Uterus (tissue), 3 donors: ENCODE measurements at regions not wholly inside any gene's neighbourhood (a gene's known extent, or its start where the extent isn't known, plus 50 kb on each side); places are given as distances from the start of the nearest gene placed in this dataset.
"Not testable (repeated sequence)": the region's sequence is repeated elsewhere in the genome, so short reads cannot be mapped to it uniquely, and the experiment has no call there.

Experiments
- DNase-seq, 2 donors: peaks; one replicate each; pipeline ENCODE4 v3.0.0-alpha.2; 2019 to 2020
- H3K27ac ChIP-seq, 2 donors: fragments of 200-600 bp; sonication (generic); 1 replicate in 1 of 2; 2 replicates in 1 of 2; pipeline ENCODE4 v1.5.1; 2016 to 2018
- H3K27me3 ChIP-seq, 2 donors: fragments of 200-600 bp; sonication (generic); one replicate each; pipeline ENCODE4 v1.5.1; 2018 to 2019; ENCODE audit warnings: control low read depth in 1 of 2
- H3K36me3 ChIP-seq, 2 donors: fragments of 200-600 bp; sonication (generic); one replicate each; pipeline ENCODE4 v1.5.1; 2019; ENCODE audit warnings: control low read depth in 1 of 2
- H3K4me1 ChIP-seq, 2 donors: fragments of 200-600 bp; sonication (generic); one replicate each; pipeline ENCODE4 v1.5.1; 2018 to 2019; ENCODE audit warnings: control low read depth in 1 of 2
- H3K4me3 ChIP-seq, 2 donors: fragments of 200-600 bp; sonication (generic); 1 replicate in 1 of 2; 2 replicates in 1 of 2; pipeline ENCODE4 v1.5.1; 2018 to 2019; ENCODE audit warnings: mild to moderate bottlenecking in 1 of 2
- H3K9me3 ChIP-seq, 2 donors: fragments of 200-600 bp; sonication (generic); one replicate each; pipeline ENCODE4 v1.5.1; 2019; ENCODE audit warnings: control low read depth in 1 of 2
- POLR2A ChIP-seq, 2 donors: fragments of 450-650 bp; IDR thresholded peaks; one replicate each; pipeline ENCODE4 v1.6.1; 2016; ENCODE audit warnings: antibody characterized with exemption in 2 of 2, mild to moderate bottlenecking in 1 of 2, moderate library complexity in 1 of 2
- intact Hi-C: fragments of 100-400 bp; cut with DNase I; formaldehyde crosslinking; loops from one replicate; pipeline ENCODE4 v1.15.1; 2023; ENCODE audit warnings: low total_unique reads
- TF ChIP-seq, protein P1 (sequence below), 4 experiments: fragments of 200-600 bp in 2 of 4; fragments of 450-650 bp in 2 of 4; sonication (generic) in 2 of 4; IDR thresholded peaks; one replicate each; pipeline ENCODE4 v1.5.1; 2016 to 2019; ENCODE audit warnings: antibody characterized with exemption in 4 of 4, mild to moderate bottlenecking in 2 of 4, moderate library complexity in 1 of 4
- donor health status: DM: yes; HTN: yes; CAD: no.

DNA sequence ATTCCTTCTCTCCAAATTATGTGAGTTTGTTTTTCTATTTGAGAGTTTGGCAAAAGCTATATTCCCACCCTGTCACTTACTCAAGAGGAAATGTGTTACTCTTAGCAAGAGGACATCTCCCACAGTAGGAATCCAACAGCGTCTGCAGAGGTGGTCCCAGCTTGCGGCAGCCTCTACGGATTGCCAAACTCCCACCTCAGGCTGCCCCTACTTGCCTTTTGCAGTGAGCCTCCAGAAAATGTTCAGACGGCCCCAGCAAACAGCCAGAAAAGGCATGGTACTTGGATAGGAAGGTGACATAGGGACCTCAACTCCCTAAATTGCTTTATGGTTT, 158.4 kb downstream of the SUCLG1 start:
- DNase-seq, result no peak
- Histone ChIP-seq H3K36me3 (no peaks in the 10 kb centered on the region), H3K27ac (no peak overlapping the region), H3K27me3 (no peaks in the 10 kb centered on the region), H3K4me1 (no peaks in the 10 kb centered on the region), H3K4me3 (no peak overlapping the region), H3K9me3 (no peaks in the 10 kb centered on the region)
- intact Hi-C loops, result no loop called here
- TF ChIP-seq POLR2A (IDR thresholded peaks at IDR 0.05), result no peak
- TF ChIP-seq, protein P1, sequence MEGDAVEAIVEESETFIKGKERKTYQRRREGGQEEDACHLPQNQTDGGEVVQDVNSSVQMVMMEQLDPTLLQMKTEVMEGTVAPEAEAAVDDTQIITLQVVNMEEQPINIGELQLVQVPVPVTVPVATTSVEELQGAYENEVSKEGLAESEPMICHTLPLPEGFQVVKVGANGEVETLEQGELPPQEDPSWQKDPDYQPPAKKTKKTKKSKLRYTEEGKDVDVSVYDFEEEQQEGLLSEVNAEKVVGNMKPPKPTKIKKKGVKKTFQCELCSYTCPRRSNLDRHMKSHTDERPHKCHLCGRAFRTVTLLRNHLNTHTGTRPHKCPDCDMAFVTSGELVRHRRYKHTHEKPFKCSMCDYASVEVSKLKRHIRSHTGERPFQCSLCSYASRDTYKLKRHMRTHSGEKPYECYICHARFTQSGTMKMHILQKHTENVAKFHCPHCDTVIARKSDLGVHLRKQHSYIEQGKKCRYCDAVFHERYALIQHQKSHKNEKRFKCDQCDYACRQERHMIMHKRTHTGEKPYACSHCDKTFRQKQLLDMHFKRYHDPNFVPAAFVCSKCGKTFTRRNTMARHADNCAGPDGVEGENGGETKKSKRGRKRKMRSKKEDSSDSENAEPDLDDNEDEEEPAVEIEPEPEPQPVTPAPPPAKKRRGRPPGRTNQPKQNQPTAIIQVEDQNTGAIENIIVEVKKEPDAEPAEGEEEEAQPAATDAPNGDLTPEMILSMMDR (IDR thresholded peaks at IDR 0.05), result no peak

DNA sequence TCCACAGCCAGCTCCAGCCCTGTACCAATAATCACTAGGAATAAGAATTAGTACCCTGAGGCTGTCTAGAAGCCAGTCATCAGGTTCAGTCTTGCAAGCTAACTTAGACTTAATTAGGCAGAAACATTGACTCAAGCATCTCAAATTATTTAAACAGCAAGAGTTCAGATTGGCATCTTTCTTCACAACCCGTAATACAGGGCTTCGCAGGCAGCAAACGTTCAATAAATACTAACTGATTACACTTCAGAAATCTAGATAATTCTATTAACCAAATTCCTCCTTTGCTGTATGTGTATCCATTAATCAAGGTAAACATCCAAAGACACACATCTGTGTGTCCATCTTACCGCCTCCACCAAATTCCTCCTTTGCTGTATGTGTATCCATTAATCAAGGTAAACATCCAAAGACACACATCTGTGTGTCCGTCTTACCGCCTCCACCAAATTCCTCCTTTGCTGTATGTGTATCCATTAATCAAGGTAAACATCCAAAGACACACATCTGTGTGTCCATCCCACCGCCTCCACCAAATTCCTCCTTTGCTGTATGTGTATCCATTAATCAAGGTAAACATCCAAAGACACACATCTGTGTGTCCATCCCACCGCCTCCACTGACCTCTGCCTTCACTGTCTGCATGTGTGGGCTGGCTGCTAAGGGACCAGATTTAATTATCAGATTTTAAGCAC, 158.9 kb downstream of the SUCLG1 start:
- H3K4me1 ChIP-seq, intact Hi-C loops, H3K4me3 ChIP-seq, H3K36me3 ChIP-seq, H3K9me3 ChIP-seq, H3K27ac ChIP-seq, DNase-seq, H3K27me3 ChIP-seq: not testable (repeated sequence)

DNA sequence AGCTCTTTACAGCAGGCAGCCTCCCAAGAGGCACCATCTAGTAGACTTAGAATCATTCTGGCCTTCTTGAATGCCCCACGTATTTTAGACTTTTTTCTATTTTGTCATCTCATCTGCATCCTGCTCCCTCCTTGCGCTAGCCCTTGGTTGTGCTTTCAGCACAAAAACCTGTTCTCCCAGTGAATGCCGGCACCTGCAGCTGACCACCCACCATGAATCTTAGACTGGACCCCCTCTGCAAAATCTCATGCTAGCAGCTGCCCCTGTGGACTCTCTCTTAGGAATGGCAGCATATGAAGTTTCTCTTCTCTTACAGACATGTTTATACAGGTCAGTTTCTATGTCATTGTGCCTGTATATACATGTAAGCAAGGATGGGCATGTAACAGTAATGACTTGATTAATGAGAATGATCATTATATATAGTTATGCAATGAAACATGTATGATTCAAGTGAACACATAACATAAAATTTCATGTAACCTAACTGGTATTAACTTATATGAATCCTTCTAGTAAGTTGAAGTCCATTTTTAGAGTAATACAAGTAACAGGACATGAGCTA, 159.8 kb downstream of the SUCLG1 start:
- Histone ChIP-seq H3K36me3 (no peaks in the 10 kb centered on the region), H3K27me3 (no peaks in the 10 kb centered on the region), H3K27ac (no peak overlapping the region), H3K4me1 (no peaks in the 10 kb centered on the region), H3K4me3 (no peak overlapping the region), H3K9me3 (no peaks in the 10 kb centered on the region)
- intact Hi-C loops, result no loop called here
- DNase-seq, result no peak
- TF ChIP-seq POLR2A (IDR thresholded peaks at IDR 0.05), result no peak
- TF ChIP-seq, protein P1 (IDR thresholded peaks at IDR 0.05), result no peak

DNA sequence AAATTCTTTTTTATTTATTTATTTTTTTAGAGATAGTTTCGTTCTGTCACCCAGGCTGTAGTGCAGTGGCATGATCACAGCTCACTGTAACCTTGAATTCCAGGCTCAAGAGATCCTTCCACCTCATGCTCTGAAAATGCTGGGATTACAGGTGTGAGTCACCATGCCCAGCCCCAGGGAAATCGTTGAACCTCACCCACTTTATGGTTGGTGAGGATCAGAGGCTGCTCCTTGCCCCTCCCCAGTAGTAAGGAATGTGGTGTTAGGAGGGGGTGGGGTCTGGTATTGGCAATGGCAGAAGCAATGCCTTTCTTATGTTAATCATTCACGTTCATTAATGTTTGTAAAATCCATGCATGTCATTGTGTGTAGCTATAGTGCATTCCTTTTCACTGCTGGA, 161.9 kb downstream of the SUCLG1 start:
- intact Hi-C loops, result no loop called here
- Histone ChIP-seq H3K4me3 (no peak overlapping the region), H3K36me3 (no peaks in the 10 kb centered on the region), H3K27ac (no peak overlapping the region), H3K4me1 (no peaks in the 10 kb centered on the region), H3K27me3 (no peaks in the 10 kb centered on the region), H3K9me3 (no peaks in the 10 kb centered on the region)
- DNase-seq, result no peak
- no peak for TF ChIP-seq POLR2A (IDR thresholded peaks at IDR 0.05)
- TF ChIP-seq, protein P1 (IDR thresholded peaks at IDR 0.05), result no peak

DNA sequence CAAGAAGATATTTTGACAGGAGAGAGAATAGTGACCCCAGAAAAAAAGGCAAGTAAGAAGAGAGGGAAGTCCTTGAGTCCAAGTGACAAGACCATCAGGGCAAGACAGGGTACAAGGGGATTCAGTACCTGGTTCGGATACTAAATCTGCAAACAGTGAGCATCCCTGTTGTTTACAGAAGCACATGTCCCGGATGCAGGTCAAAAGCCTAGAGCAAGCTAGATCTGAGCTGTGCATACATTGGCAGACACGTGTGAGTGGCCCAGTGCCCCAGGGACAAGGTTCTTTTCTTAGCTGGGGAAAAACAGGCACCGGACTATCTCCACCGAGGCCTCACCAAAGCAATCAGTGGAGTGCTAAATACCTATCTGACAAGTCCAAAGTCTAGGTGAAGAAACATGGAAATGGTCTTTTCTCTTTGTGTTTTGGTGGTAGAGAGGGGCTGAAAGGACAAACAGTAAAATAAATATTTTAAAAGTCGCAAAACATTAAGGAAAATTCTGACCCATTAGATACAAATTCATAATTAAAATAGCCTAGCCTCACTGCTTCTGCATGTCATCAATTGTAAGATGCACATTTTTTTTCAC, 165.2 kb downstream of the SUCLG1 start:
- Histone ChIP-seq H3K36me3 (no peaks in the 10 kb centered on the region), H3K27me3 (no peaks in the 10 kb centered on the region), H3K9me3 (no peaks in the 10 kb centered on the region), H3K4me3 (no peak overlapping the region), H3K27ac (no peak overlapping the region), H3K4me1 (no peaks in the 10 kb centered on the region)
- intact Hi-C loops, result no loop called here
- TF ChIP-seq POLR2A (IDR thresholded peaks at IDR 0.05), result no peak
- TF ChIP-seq, protein P1 (IDR thresholded peaks at IDR 0.05), result no peak
- no peak for DNase-seq
